ENCODE measurements at regions not wholly inside any gene's neighbourhood (a gene's known extent, or its start where the extent isn't known, plus 50 kb on each side); places are given as distances from the start of the nearest gene placed in this dataset.

- H3K4me3 ChIP-seq (ENCODE audit: insufficient read depth, low read length) = no peak overlapping the region
- no peak overlapping the region for H3K4me2 ChIP-seq (ENCODE audit: insufficient read depth, low read length)
- no peak overlapping the region for H2AFZ ChIP-seq (ENCODE audit: low read length)
- no peaks in the 10 kb centered on the region for H3K4me1 ChIP-seq (ENCODE audit: insufficient read depth, low read length)
- no peak overlapping the region for H3K27ac ChIP-seq (ENCODE audit: low read depth, low read length)
- H3K9me3 ChIP-seq (ENCODE audit: low read depth, low read length) = no peaks in the 10 kb centered on the region
- H3K36me3 ChIP-seq (ENCODE audit: insufficient read depth, low read length) = no peaks in the 10 kb centered on the region
- H3K79me2 ChIP-seq (ENCODE audit: insufficient read depth, low read length) = no peaks in the 10 kb centered on the region
- H4K20me1 ChIP-seq (ENCODE audit: insufficient read depth, low read length) = no peaks in the 10 kb centered on the region
- no peak for DNase-seq (ENCODE audit: insufficient read length, low spot score, missing footprints)
- H3K27me3 ChIP-seq (ENCODE audit: insufficient read depth, low read length) = no peaks in the 10 kb centered on the region
- TF ChIP-seq CTCF (IDR thresholded peaks at IDR 0.05; ENCODE audit: extremely low read depth, low read depth, low read length) = no peak
Observed at GRCh38 chr16:86068722-86069121, 169.8 kb downstream of the IRF8 start.

- DNase-seq (ENCODE audit: insufficient read length, low spot score, missing footprints) = peak; percentile 10
- H4K20me1 ChIP-seq (ENCODE audit: insufficient read depth, low read length) = no peaks in the 10 kb centered on the region
- H2AFZ ChIP-seq (ENCODE audit: low read length) = no peak overlapping the region
- no peaks in the 10 kb centered on the region for H3K36me3 ChIP-seq (ENCODE audit: insufficient read depth, low read length)
- no peak for TF ChIP-seq CTCF (IDR thresholded peaks at IDR 0.05; ENCODE audit: extremely low read depth, low read depth, low read length)
- H3K4me3 ChIP-seq (ENCODE audit: insufficient read depth, low read length) = no peak overlapping the region
- H3K4me2 ChIP-seq (ENCODE audit: insufficient read depth, low read length) = no peak overlapping the region
- H3K27ac ChIP-seq (ENCODE audit: low read depth, low read length) = no peak overlapping the region
- H3K79me2 ChIP-seq (ENCODE audit: insufficient read depth, low read length) = no peaks in the 10 kb centered on the region
- no peaks in the 10 kb centered on the region for H3K4me1 ChIP-seq (ENCODE audit: insufficient read depth, low read length)
- no peaks in the 10 kb centered on the region for H3K9me3 ChIP-seq (ENCODE audit: low read depth, low read length)
- peaks cover 6% of the 10 kb centered on the region for H3K27me3 ChIP-seq (ENCODE audit: insufficient read depth, low read length)
Observed at GRCh38 chr16:86069736-86070298, 170.9 kb downstream of the IRF8 start.

- Histone ChIP-seq H2AFZ (ENCODE audit: low read length) (no peak overlapping the region), H3K4me1 (ENCODE audit: insufficient read depth, low read length) (no peaks in the 10 kb centered on the region)
Observed at GRCh38 chr16:86070484-86070883, 171.5 kb downstream of the IRF8 start.

GRCh38 chr16:86070971-86071370 is 172.0 kb downstream of the IRF8 start:
- Histone ChIP-seq H3K4me1 (ENCODE audit: insufficient read depth, low read length) (no peaks in the 10 kb centered on the region), H3K36me3 (ENCODE audit: insufficient read depth, low read length) (no peaks in the 10 kb centered on the region), H3K27ac (ENCODE audit: low read depth, low read length) (no peak overlapping the region), H3K27me3 (ENCODE audit: insufficient read depth, low read length) (peaks cover 7% of the 10 kb centered on the region), H3K4me3 (ENCODE audit: insufficient read depth, low read length) (no peak overlapping the region), H2AFZ (ENCODE audit: low read length) (no peak overlapping the region), H3K4me2 (ENCODE audit: insufficient read depth, low read length) (no peak overlapping the region), H3K79me2 (ENCODE audit: insufficient read depth, low read length) (no peaks in the 10 kb centered on the region), H4K20me1 (ENCODE audit: insufficient read depth, low read length) (no peaks in the 10 kb centered on the region), H3K9me3 (ENCODE audit: low read depth, low read length) (no peaks in the 10 kb centered on the region)
- no peak for TF ChIP-seq CTCF (IDR thresholded peaks at IDR 0.05; ENCODE audit: extremely low read depth, low read depth, low read length)
- peak; percentile 25 for DNase-seq (ENCODE audit: insufficient read length, low spot score, missing footprints)

More at GRCh38 chr16:86070484-86070883, 171.5 kb downstream of the IRF8 start:
- H3K27me3 ChIP-seq (ENCODE audit: insufficient read depth, low read length) = peaks cover 6% of the 10 kb centered on the region
- peak; percentile 22 for DNase-seq (ENCODE audit: insufficient read length, low spot score, missing footprints)
- H3K27ac ChIP-seq (ENCODE audit: low read depth, low read length) = no peak overlapping the region
- H3K4me2 ChIP-seq (ENCODE audit: insufficient read depth, low read length) = no peak overlapping the region
- no peaks in the 10 kb centered on the region for H3K79me2 ChIP-seq (ENCODE audit: insufficient read depth, low read length)
- H4K20me1 ChIP-seq (ENCODE audit: insufficient read depth, low read length) = no peaks in the 10 kb centered on the region
- H3K36me3 ChIP-seq (ENCODE audit: insufficient read depth, low read length) = no peaks in the 10 kb centered on the region
- no peak for TF ChIP-seq CTCF (IDR thresholded peaks at IDR 0.05; ENCODE audit: extremely low read depth, low read depth, low read length)
- H3K4me3 ChIP-seq (ENCODE audit: insufficient read depth, low read length) = no peak overlapping the region
- H3K9me3 ChIP-seq (ENCODE audit: low read depth, low read length) = no peaks in the 10 kb centered on the region
